ENCODE measurements at regions not wholly inside any gene's neighbourhood (a gene's known extent, or its start where the extent isn't known, plus 50 kb on each side); places are given as distances from the start of the nearest gene placed in this dataset.

- no peak for DNase-seq
Observed at GRCh38 chr10:71048971-71049615, 160.7 kb upstream of the PCBD1 start.

GRCh38 chr10:71049994-71050393, 161.6 kb upstream of the PCBD1 start:
- DNase-seq = no peak

GRCh38 chr10:71052076-71052660, 160.2 kb upstream of the UNC5B start:
- no peak for DNase-seq

- DNase-seq = no peak
Observed at GRCh38 chr10:71052708-71053107, 159.7 kb upstream of the UNC5B start.

- no peak for DNase-seq
Observed at GRCh38 chr10:71053169-71053895, 159.0 kb upstream of the UNC5B start.

GRCh38 chr10:71058308-71058707, 154.1 kb upstream of the UNC5B start:
- no peak for DNase-seq

GRCh38 chr10:71059054-71059818, 153.1 kb upstream of the UNC5B start:
- no peak for DNase-seq

GRCh38 chr10:71059943-71060342, 152.4 kb upstream of the UNC5B start:
- DNase-seq = no peak

GRCh38 chr10:71060476-71061426, 151.6 kb upstream of the UNC5B start:
- no peak for DNase-seq

GRCh38 chr10:71061472-71061871, 150.9 kb upstream of the UNC5B start:
- DNase-seq = no peak

- no peak for DNase-seq
Observed at GRCh38 chr10:71062156-71062555, 150.2 kb upstream of the UNC5B start.

GRCh38 chr10:71063401-71063800, 149.0 kb upstream of the UNC5B start:
- DNase-seq = no peak

GRCh38 chr10:71064413-71065118, 147.8 kb upstream of the UNC5B start:
- no peak for DNase-seq

- no peak for DNase-seq
Observed at GRCh38 chr10:71065659-71066058, 146.7 kb upstream of the UNC5B start.

- no peak for DNase-seq
Observed at GRCh38 chr10:71066600-71066999, 145.8 kb upstream of the UNC5B start.

GRCh38 chr10:71067098-71067740, 145.2 kb upstream of the UNC5B start:
- DNase-seq = no peak

GRCh38 chr10:71068861-71069271, 143.5 kb upstream of the UNC5B start:
- DNase-seq = no peak

- no peak for DNase-seq
Observed at GRCh38 chr10:71069909-71070666, 142.3 kb upstream of the UNC5B start.

- no peak for DNase-seq
Observed at GRCh38 chr10:71070741-71071140, 141.6 kb upstream of the UNC5B start.

- DNase-seq = no peak
Observed at GRCh38 chr10:71072131-71072822, 140.1 kb upstream of the UNC5B start.
